GM19372 (cell line): ENCODE measurements at regions not wholly inside any gene's neighbourhood (a gene's known extent, or its start where the extent isn't known, plus 50 kb on each side); places are given as distances from the start of the nearest gene placed in this dataset.
A peak's percentile ranks its signal among the peaks of the same experiment; 100 is the strongest.
"Not testable (repeated sequence)": the region's sequence is repeated elsewhere in the genome, so short reads cannot be mapped to it uniquely, and the experiment has no call there.

Source experiments
- ATAC-seq: cut with Tn5 transposase; IDR thresholded peaks from one replicate; pipeline ENCODE4 v1.9.1; 2021; ENCODE audit warnings: mild to moderate bottlenecking, low read depth, moderate library complexity; ENCODE audit not compliant: unreplicated experiment

GRCh38 chr7:112938863-112939573 is 147.6 kb downstream of the GPR85 start:
- ATAC-seq = no peak

- ATAC-seq = no peak
Observed at GRCh38 chr7:112937651-112938415, 147.6 kb upstream of the TMEM168 start.

- ATAC-seq = no peak
Observed at GRCh38 chr7:112933598-112933997, 143.4 kb upstream of the TMEM168 start.

GRCh38 chr7:112930787-112931186 is 140.6 kb upstream of the TMEM168 start:
- no peak for ATAC-seq

- no peak for ATAC-seq
Observed at GRCh38 chr7:112929421-112929820, 139.2 kb upstream of the TMEM168 start.

- no peak for ATAC-seq
Observed at GRCh38 chr7:112926018-112926417, 135.8 kb upstream of the TMEM168 start.

- ATAC-seq = not testable (repeated sequence)
Observed at GRCh38 chr7:112922546-112922945, 132.4 kb upstream of the TMEM168 start.

- not testable (repeated sequence) for ATAC-seq
Observed at GRCh38 chr7:112916431-112916830, 126.2 kb upstream of the TMEM168 start.

GRCh38 chr7:112908086-112908485 is 117.9 kb upstream of the TMEM168 start:
- ATAC-seq = no peak

- no peak for ATAC-seq
Observed at GRCh38 chr7:112907658-112908057, 117.5 kb upstream of the TMEM168 start.

- no peak for ATAC-seq
Observed at GRCh38 chr7:112905950-112906349, 115.8 kb upstream of the TMEM168 start.

GRCh38 chr7:112905413-112905812 is 115.2 kb upstream of the TMEM168 start:
- ATAC-seq = no peak

- ATAC-seq = peak; percentile 81
Observed at GRCh38 chr7:112898432-112899290, 108.5 kb upstream of the TMEM168 start.

GRCh38 chr7:112897839-112898431 is 107.7 kb upstream of the TMEM168 start:
- ATAC-seq = no peak

GRCh38 chr7:112896026-112896601 is 105.9 kb upstream of the TMEM168 start:
- ATAC-seq = no peak

- no peak for ATAC-seq
Observed at GRCh38 chr7:112892263-112892662, 102.1 kb upstream of the TMEM168 start.

GRCh38 chr7:112891698-112892097 is 101.5 kb upstream of the TMEM168 start:
- no peak for ATAC-seq

GRCh38 chr7:112889834-112890438 is 99.7 kb upstream of the TMEM168 start:
- ATAC-seq = no peak

- ATAC-seq = no peak
Observed at GRCh38 chr7:112889268-112889667, 99.1 kb upstream of the TMEM168 start.

GRCh38 chr7:112888781-112889180 is 98.6 kb upstream of the TMEM168 start:
- no peak for ATAC-seq
